ENCODE measurements at regions not wholly inside any gene's neighbourhood (a gene's known extent, or its start where the extent isn't known, plus 50 kb on each side); places are given as distances from the start of the nearest gene placed in this dataset.

DNA sequence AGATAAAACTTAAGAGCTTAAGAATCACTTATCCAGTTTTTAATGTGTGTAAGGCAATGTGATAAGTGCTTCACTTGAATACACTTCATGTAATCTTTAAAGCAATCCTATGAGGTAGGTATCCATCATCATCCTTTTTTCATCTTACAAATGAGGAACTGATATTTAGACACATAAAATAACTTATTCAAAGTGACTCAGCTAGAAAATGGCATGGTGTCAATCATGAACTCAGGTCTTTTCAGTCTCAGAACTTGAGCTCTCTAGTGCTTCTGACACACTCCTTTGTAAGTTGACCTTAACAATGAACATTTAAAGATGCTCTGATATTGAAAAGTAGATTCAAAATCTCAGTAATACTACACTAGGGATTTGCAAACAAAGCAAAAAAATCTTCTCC is 224.8 kb upstream of the TEX13C start:
- intact Hi-C loops (cut with micrococcal nuclease) = no loop called here
- no peak for TF ChIP-seq EZH2 (IDR thresholded peaks at IDR 0.05; ENCODE audit: borderline replicate concordance, insufficient read depth, low read depth, low read length, poor library complexity, severe bottlenecking)
- TF ChIP-seq, protein P1, sequence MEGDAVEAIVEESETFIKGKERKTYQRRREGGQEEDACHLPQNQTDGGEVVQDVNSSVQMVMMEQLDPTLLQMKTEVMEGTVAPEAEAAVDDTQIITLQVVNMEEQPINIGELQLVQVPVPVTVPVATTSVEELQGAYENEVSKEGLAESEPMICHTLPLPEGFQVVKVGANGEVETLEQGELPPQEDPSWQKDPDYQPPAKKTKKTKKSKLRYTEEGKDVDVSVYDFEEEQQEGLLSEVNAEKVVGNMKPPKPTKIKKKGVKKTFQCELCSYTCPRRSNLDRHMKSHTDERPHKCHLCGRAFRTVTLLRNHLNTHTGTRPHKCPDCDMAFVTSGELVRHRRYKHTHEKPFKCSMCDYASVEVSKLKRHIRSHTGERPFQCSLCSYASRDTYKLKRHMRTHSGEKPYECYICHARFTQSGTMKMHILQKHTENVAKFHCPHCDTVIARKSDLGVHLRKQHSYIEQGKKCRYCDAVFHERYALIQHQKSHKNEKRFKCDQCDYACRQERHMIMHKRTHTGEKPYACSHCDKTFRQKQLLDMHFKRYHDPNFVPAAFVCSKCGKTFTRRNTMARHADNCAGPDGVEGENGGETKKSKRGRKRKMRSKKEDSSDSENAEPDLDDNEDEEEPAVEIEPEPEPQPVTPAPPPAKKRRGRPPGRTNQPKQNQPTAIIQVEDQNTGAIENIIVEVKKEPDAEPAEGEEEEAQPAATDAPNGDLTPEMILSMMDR (IDR thresholded peaks at IDR 0.05) = no peak
- no peak overlapping the region for H3K4me2 ChIP-seq (replicated peaks; ENCODE audit: low read depth, low read length, poor library complexity, severe bottlenecking)
- H3K27ac ChIP-seq (ENCODE audit: low read length in 2 of 2) = no peak overlapping the region
- no peaks in the 10 kb centered on the region for H3K4me1 ChIP-seq (ENCODE audit: control insufficient read depth in 2 of 2, insufficient read depth in 2 of 2, low read length in 2 of 2)
- POLR2A ChIA-PET = no interaction called here
- H3K36me3 ChIP-seq (replicated peaks in 1 of 2; ENCODE audit: control extremely low read depth in 1 of 2, control insufficient read depth in 1 of 2, extremely low read depth in 1 of 2, insufficient read depth in 2 of 2, low read length in 1 of 2) = no peaks in the 10 kb centered on the region
- no peaks in the 10 kb centered on the region for H3K27me3 ChIP-seq (replicated peaks in 1 of 4; ENCODE audit: control extremely low read depth in 1 of 4, control insufficient read depth in 3 of 4, insufficient read depth in 4 of 4, low read length in 3 of 4)
- H4K20me1 ChIP-seq (ENCODE audit: control insufficient read depth, insufficient read depth, low read length, poor library complexity, severe bottlenecking) = no peaks in the 10 kb centered on the region
- no peak overlapping the region for H3K4me3 Mint-ChIP-seq
- ATAC-seq (ENCODE audit: low read depth) (no peak), DNase-seq (no peak)
- no peaks in the 10 kb centered on the region for H3K4me1 Mint-ChIP-seq
- no peak overlapping the region for H3K9ac ChIP-seq (ENCODE audit: low read length)
- no peaks in the 10 kb centered on the region for H3K9me3 ChIP-seq (ENCODE audit: control extremely low read depth in 1 of 3, control insufficient read depth in 2 of 3, insufficient read depth in 1 of 3, low read length in 2 of 3)
- H3K79me2 ChIP-seq (ENCODE audit: control insufficient read depth, insufficient read depth, low read length) = no peaks in the 10 kb centered on the region
- CTCF ChIA-PET = no interaction called here
- no peaks in the 10 kb centered on the region for H3K27me3 Mint-ChIP-seq
- no peaks in the 10 kb centered on the region for H3K9me3 Mint-ChIP-seq (ENCODE audit: insufficient read depth)
- H3K4me3 ChIP-seq (ENCODE audit: control extremely low read depth in 1 of 5, extremely low read depth in 1 of 5, insufficient read depth in 1 of 5, low read depth in 2 of 5, low read length in 4 of 5) = no peak overlapping the region
- no peak overlapping the region for H2AFZ ChIP-seq (ENCODE audit: insufficient read depth, low read depth, low read length, poor library complexity, severe bottlenecking)
- no peak overlapping the region for H3K27ac Mint-ChIP-seq

DNA sequence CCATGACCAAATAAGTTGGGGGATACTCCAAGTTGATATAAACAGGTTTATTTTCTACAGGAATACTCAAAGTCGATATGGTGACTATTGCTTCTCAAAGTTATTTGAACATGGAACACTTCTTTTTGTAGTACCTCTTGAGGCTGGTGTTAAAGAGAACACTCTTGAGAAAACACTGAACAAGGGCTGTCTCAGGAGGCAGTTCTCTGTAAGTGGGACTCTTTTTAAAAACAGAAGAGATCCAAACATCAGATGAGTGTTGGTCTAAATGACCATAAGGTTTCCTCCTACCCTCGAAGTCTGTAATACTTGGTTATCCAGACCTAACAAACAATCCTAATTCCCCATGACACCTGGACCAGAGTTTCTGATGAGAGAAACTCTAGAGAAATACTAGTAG is 223.2 kb upstream of the TEX13C start:
- POLR2A ChIA-PET = no interaction called here
- ATAC-seq (ENCODE audit: low read depth) (no peak), DNase-seq (no peak)
- no peaks in the 10 kb centered on the region for H3K4me1 ChIP-seq (ENCODE audit: control insufficient read depth in 2 of 2, insufficient read depth in 2 of 2, low read length in 2 of 2)
- no peak overlapping the region for H3K27ac Mint-ChIP-seq
- TF ChIP-seq EZH2 (IDR thresholded peaks at IDR 0.05; ENCODE audit: borderline replicate concordance, insufficient read depth, low read depth, low read length, poor library complexity, severe bottlenecking) = no peak
- TF ChIP-seq, protein P1 (IDR thresholded peaks at IDR 0.05) = no peak
- CTCF ChIA-PET = no interaction called here
- no peak overlapping the region for H3K9ac ChIP-seq (ENCODE audit: low read length)
- no CpG with 5 or more reads among the region's 2 CpGs for WGBS (ENCODE audit: insufficient coverage)
- no peaks in the 10 kb centered on the region for H3K36me3 ChIP-seq (replicated peaks in 1 of 2; ENCODE audit: control extremely low read depth in 1 of 2, control insufficient read depth in 1 of 2, extremely low read depth in 1 of 2, insufficient read depth in 2 of 2, low read length in 1 of 2)
- no peaks in the 10 kb centered on the region for H4K20me1 ChIP-seq (ENCODE audit: control insufficient read depth, insufficient read depth, low read length, poor library complexity, severe bottlenecking)
- no peak overlapping the region for H2AFZ ChIP-seq (ENCODE audit: insufficient read depth, low read depth, low read length, poor library complexity, severe bottlenecking)
- no peaks in the 10 kb centered on the region for H3K79me2 ChIP-seq (ENCODE audit: control insufficient read depth, insufficient read depth, low read length)
- H3K27ac ChIP-seq (ENCODE audit: low read length in 2 of 2) = no peak overlapping the region
- H3K9me3 ChIP-seq (ENCODE audit: control extremely low read depth in 1 of 3, control insufficient read depth in 2 of 3, insufficient read depth in 1 of 3, low read length in 2 of 3) = no peaks in the 10 kb centered on the region
- no peaks in the 10 kb centered on the region for H3K9me3 Mint-ChIP-seq (ENCODE audit: insufficient read depth)
- H3K4me3 ChIP-seq (ENCODE audit: control extremely low read depth in 1 of 5, extremely low read depth in 1 of 5, insufficient read depth in 1 of 5, low read depth in 2 of 5, low read length in 4 of 5) = no peak overlapping the region
- no peaks in the 10 kb centered on the region for H3K27me3 ChIP-seq (replicated peaks in 1 of 4; ENCODE audit: control extremely low read depth in 1 of 4, control insufficient read depth in 3 of 4, insufficient read depth in 4 of 4, low read length in 3 of 4)
- no peaks in the 10 kb centered on the region for H3K4me1 Mint-ChIP-seq
- intact Hi-C loops (cut with micrococcal nuclease) = no loop called here
- no peak overlapping the region for H3K4me2 ChIP-seq (replicated peaks; ENCODE audit: low read depth, low read length, poor library complexity, severe bottlenecking)
- H3K27me3 Mint-ChIP-seq = no peaks in the 10 kb centered on the region
- H3K4me3 Mint-ChIP-seq = no peak overlapping the region
